M059J (cell line): ENCODE measurements at regions not wholly inside any gene's neighbourhood (a gene's known extent, or its start where the extent isn't known, plus 50 kb on each side); places are given as distances from the start of the nearest gene placed in this dataset.
A peak's percentile ranks its signal among the peaks of the same experiment; 100 is the strongest.

Experiments
- DNase-seq: peaks from one replicate; pipeline ENCODE4 v3.0.0-alpha.2; 2012; ENCODE audit warnings: low read depth

DNA sequence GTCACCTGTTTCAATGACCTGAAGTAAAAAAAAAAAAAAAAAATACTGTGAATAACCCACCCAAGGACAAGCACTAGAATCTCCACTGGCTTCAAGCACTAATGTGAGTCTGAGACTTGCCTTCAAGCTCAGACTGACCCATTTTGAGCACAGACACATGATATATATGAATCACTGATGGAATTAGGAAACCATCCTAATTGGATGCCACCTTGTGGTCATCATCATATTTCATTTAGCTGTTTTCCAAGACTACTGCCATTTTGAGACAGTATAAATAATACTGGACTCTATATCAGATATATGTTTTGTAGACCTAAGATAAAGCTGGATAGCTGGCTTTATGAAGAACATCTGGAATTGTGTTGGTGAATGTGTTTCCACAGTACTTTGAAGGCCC is 1232.0 kb downstream of the KCNT2 start:
- peak; percentile 27 for DNase-seq

GRCh38 chr1:195373856-195374255 is 1234.4 kb downstream of the KCNT2 start:
- DNase-seq: no peak

DNA sequence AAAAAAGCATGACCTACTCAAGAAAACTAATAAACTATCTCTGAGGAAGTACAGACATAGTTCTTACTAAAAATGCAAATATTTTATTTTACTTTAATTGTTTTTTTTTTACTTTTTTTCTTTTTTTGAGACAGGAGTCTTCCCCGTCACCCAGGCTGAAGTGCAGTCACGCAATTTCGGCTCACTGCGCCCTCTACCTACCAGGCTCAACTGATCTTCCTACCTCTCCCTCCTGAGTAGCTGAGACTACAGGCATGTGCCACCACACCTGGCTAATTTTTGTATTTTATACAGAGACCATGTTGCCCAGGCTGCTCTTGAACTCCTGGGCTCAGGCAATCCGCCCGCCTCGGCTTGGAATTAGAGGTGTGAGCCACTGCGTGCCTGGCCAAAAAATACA is 1263.1 kb downstream of the KCNT2 start:
- no peak for DNase-seq

DNA sequence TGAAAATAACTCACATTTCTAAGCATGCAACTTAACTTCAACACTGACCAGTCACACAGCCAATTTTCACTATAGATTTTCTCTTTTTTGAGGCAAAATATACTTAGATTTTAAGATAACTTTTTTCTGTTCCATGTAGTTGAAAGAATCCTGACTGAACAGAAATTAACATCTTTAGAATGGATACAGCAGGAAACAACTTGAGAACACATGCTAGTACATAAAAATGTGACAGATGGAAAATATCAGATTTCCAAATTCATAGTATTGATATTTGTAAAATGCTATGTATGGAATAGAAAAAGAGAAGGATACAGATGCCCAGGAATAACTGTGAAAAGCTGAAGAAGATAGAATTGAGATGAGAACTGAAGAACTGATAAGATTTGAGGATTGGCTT is 1270.6 kb downstream of the KCNT2 start:
- DNase-seq: no peak

- DNase-seq: peak; percentile 2
These were observed 1271.4 kb downstream of the KCNT2 start for GRCh38 chr1:195336812-195337211.

- DNase-seq: no peak
These were observed 1272.7 kb downstream of the KCNT2 start for GRCh38 chr1:195335541-195335940.

DNA sequence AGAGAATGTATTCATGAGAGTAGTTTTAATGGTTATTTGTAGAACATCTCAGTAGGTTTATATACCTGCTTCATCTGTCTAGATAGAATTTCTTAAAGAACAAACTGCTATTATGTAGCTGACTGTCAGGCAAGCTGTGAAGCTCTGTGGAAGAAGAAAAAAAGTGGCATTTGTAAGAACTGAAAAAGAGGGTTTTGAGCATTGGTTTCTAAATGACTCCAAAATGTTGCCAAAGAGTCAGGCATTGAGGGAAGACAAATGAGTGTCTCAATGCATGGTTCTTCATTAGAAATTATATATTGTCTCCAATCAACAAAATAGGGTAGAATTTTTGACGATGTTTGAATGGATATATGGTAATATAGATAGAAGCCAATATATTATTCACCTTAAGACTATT is 1276.1 kb downstream of the KCNT2 start:
- DNase-seq: no peak

- DNase-seq: no peak
These were observed 1279.6 kb downstream of the KCNT2 start for GRCh38 chr1:195328681-195329080.

- DNase-seq: no peak
These were observed 1280.1 kb downstream of the KCNT2 start for GRCh38 chr1:195328102-195328501.

- DNase-seq: no peak
These were observed 1280.9 kb downstream of the KCNT2 start for GRCh38 chr1:195327361-195327760.

GRCh38 chr1:195326325-195326724 is 1281.9 kb downstream of the KCNT2 start:
- DNase-seq: no peak

GRCh38 chr1:195325181-195325580 is 1283.1 kb downstream of the KCNT2 start:
- no peak for DNase-seq

- no peak for DNase-seq
These were observed 1302.0 kb downstream of the KCNT2 start for GRCh38 chr1:195306281-195306680.

GRCh38 chr1:195294911-195295310 is 1313.3 kb downstream of the KCNT2 start:
- no peak for DNase-seq

GRCh38 chr1:195278644-195279043 is 1329.6 kb downstream of the KCNT2 start:
- no peak for DNase-seq

DNA sequence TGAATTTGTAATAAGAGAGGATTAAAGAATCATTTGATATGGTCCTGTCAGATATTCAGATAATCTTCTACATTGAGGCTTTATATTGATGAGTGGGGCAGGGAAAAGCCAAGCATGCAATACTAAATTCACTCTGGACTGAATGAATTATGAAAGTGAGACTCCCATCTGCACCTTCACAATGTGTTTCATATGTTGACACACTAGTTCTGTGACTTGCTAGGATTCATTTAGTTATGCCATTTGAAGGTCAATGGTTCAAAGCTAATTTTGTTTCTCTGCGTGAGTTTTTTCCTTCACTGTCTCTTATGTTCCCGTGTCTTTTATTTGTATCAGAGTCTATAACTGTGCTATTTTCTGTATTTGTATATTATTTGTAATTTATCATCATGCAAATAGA is 1332.5 kb downstream of the KCNT2 start:
- DNase-seq: no peak

DNA sequence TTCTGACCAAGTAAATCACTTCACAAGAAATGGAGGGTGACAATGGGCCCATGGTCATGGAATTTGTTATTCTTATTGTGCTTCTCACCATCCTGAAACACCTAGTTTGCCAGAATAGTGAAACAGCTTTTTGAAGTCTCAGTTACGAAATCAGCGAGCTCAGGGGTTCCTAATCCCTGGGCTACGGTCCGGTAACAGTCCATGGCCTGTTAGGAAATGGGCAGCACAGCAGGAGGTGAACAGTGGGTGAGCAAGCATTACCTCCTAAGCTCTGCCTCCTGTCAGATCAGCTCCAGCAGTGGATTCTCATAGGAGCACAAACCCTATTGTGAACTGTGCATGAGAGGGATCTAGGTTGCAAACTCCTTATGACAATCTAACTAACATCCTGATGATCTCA is 1356.3 kb downstream of the KCNT2 start:
- no peak for DNase-seq

- DNase-seq: no peak
These were observed 1364.7 kb downstream of the KCNT2 start for GRCh38 chr1:195243492-195243891.

DNA sequence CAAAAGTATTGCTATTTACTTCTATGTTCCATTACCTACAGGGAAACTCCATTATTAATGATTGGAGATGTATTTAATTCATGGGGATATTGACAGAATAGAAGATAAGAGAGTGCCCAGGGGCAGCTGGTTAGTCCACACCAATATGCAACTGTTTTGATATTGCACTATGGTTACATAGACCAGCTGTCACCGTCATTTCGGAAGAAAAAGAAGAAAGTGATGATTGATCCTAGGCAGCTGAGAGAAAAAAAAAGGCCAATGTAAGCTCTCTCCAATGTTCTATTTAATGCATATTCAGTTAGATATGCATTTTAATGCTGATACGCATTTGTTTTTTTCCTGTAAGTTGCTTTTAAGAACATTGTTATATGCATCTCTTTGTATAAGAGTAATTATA is 1367.2 kb downstream of the KCNT2 start:
- DNase-seq: no peak

DNA sequence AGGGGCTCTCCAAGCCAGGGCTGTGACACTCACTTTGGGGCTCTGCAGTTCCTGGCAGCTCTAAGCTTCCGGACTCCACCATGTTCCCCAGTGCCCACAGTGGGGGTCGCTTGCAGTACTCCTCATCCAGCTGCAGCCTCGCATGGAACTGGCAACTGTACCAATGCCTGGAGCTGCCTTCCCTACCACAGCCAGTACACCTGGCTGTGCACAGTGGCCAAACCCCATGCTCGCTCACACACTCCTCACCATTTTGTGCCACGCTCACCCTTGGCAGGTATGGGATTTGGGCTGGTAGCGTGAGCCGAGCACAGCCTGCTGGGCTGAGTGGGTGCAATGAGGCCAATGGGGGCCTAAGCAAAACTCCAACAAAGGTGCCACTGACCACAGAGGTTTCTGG is 1369.9 kb downstream of the KCNT2 start:
- no peak for DNase-seq

GRCh38 chr1:195236991-195237889 is 1371.0 kb downstream of the KCNT2 start:
- no peak for DNase-seq

- no peak for DNase-seq
These were observed 1389.6 kb downstream of the KCNT2 start for GRCh38 chr1:195218428-195219212.

DNA sequence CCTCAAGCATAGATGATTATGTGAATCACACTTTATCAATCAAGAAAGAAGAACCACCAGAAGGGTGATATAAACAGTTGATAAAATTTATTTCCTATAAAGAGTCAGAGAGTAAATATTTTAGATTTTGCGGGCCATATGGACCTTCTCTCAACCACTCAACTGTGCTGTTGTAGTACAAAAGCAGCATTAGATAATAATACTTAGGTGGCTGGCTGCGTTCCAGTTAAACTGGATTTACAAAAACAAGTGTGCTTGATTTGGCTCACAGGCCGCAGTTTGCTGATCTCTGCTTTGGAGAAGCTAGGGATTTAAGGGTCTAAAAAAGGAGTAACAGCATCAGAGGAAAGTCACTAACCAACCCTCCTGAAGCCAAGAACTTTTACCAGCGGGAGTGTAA is 1406.0 kb downstream of the KCNT2 start:
- no peak for DNase-seq
